Stimulated activated CD4-positive, alpha-beta T cell treated with anti-CD3 and anti-CD28 coated beads, Interleukin-12 subunit alpha, Interleukin-12 subunit beta, amount 100 ng/mL, for 24 hours (primary cell): ENCODE measurements at regions not wholly inside any gene's neighbourhood (a gene's known extent, or its start where the extent isn't known, plus 50 kb on each side); places are given as distances from the start of the nearest gene placed in this dataset.

Source experiments
- DNase-seq, 2 experiments: peaks; one replicate each; pipeline ENCODE4 v3.0.0-alpha.2; 2020; ENCODE audit warnings: low read depth in 2 of 2

DNA sequence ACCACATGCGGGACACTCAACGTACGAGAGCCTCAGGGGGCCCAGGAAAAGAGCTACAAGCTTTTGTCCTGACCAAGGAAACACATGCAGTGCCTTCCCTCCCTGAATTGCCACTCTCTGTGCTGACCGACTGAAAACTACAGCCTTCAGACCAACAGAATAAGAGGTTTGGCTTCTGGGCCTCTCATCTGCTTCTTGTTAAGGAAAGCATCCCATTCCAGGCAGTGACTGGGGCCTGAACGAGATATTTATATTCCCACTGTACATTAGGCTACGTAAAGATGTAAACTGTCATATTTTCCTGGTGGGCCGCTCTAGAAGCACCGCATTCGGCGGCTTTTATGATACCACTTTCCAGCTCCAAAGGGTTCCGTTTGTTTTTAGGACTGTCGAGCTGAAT lies 208.9 kb upstream of the TPM1 start:
- no peak for DNase-seq

DNA sequence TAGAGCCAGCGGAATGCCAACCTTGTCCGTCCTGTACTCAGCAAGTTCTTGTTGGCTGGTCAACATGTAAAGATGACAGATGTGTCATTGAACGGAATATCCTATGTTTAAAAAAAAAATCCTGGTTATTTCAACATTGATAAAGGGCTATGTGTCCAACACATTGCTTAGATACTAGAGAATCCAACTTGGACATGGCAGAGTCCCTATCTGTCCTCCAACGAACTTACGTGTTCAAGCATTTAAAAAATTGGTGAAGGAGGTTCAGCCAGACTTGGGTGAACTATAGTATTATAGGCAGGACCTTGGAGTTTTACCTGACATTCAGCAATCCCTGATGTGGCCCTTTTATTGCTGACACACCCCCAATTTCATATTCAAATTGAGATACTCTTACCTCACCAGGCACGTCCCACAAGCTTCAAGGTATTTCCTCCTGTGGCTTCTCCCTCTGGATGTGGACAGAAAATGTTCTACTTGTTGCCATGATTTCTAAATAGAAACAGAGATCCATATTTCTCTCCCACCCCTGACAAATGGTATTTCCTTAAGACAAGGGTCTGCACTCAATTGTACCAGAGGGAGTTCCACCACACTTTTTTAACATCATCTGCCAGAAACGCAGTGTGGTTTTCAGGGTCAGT lies 207.7 kb upstream of the TPM1 start:
- no peak for DNase-seq

DNA sequence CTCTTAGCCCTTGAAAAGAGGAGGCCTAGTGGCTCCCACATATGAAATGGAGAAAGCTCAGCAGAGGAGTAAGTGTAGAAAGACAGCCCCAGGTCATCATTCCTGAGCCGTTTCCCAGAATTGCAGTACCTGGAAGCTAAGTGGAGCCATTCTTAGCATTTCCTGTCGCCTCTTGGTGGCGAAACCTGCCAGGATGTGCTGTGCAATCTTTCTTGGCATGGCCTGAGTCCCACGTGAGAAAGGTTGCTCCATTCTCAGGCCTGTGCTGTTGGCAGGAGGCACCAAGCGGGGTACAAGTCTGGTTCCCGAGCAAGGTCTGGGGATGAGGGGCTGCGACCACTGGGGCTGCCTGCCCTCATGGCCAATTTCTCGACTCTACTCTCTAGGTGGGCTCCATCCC lies 207.2 kb upstream of the TPM1 start:
- DNase-seq = no peak

DNA sequence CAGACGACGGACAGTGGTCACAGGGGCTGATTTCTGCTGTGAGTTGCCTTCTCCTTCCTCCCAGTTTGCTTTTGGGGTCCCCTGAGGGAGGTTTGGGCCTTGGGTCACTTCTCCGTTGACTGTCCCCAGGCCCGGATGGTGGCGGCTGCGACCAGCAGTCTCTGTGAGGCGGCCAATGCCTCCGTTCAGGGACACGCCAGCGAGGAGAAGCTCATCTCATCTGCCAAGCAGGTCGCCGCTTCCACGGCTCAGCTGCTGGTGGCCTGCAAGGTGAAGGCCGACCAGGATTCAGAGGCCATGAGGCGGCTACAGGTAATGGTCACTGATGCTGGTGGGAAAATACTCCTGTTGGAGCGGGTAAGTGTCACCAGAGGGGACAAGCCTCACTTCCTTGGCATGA lies 206.8 kb upstream of the TPM1 start:
- no peak for DNase-seq

DNA sequence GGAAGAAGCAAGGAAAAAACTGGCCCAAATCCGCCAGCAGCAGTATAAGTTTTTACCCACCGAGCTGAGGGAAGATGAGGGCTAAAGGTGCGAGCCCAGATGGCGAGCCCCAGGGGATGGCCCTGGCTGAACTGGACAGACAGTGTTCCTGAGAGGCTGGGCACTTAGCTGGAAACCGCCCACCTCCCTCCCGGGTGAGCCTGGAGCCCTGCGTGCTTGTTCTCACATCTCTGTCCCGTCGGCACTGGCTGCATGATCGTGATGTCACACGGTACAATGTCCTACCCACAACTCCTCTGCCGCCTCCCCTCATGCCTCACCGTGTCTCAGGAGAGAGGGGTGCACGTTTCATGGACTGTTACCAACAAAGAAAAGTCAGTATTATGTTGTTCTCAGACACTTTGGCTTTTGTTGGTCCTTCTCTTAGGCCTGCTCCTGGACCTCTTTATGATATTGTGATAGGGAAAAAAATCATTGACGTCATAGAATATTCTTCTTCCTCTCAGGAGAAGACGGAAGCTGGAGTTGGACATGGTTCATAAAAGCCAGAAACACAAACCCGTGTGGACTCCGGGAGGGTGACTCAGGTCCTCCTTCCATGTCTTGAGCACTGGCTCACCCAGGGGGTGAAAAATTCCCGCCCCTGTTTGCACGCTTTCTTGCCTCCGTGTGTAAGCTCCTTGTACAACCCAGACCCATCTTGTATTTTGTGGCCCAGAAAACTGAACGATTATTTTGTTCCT lies 201.8 kb upstream of the TPM1 start:
- DNase-seq = no peak

DNA sequence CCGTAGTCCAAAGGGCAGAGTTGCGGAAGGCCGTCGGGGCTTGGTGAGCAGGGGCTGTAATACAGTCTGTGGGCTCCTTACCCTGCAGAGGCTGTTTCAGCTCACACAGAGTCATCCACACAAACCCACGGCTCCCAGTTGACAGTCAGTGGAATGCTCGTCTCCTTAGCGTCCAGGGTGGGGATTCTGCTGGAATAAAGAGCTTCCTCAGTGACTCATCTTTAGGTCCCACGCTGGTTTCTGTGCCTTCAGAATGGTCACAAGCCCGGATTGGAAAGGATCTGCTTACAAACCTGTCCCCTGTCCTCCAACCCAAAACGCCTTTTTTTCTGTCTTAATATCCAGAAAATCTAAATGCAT lies 201.3 kb upstream of the TPM1 start:
- no peak for DNase-seq

DNA sequence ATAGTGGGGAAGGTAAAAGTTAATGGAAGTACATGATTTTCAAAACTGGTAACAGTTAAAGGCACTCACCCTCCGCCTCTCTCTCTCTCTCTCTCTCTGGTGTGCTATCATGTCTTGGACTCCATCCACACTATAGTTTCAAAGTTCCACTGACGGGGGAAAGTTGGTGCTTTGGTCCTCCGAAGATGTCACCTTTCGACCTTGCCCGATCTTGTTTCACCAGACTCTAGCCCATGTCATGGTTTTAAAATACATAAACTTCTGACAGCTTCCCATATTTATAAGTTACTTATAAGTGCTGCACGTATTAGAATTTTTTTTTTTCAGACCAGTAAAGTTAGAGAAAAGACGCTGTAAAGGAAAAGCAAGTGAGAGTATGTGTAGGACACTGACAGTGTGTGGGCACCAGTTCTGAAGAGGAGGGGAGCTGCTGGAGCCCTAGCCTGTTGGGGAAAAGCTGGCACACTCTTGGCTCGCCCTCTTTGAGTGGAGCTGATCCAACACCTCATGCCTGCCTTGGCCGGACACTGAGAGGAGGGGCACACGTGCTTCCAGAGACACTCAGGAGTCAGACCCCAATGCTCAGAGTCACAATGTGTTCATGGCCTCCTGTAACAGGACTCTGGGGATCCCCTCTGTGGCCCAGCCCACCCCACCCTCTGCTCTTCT lies 200.5 kb upstream of the TPM1 start:
- no peak for DNase-seq

DNA sequence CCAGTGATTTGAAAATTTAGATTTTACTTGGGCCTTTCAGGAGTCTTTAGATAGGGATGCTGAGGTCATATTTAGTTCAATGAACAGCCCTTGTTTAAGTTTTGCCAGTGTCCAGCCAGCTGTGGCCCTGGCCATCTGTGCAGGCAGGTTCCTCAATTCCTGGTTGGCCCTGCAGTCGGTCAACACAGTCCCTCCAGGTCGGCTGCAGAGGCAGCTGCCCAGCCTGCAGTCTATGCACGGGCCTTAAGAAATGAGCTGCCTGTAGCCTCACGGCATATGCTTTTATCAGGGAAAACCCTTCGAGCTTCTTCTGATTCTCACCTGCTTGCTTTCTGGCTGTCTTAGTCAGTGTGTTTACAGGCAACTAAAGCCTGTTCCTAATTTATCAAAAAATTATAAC lies 199.2 kb upstream of the TPM1 start:
- DNase-seq = no peak

DNA sequence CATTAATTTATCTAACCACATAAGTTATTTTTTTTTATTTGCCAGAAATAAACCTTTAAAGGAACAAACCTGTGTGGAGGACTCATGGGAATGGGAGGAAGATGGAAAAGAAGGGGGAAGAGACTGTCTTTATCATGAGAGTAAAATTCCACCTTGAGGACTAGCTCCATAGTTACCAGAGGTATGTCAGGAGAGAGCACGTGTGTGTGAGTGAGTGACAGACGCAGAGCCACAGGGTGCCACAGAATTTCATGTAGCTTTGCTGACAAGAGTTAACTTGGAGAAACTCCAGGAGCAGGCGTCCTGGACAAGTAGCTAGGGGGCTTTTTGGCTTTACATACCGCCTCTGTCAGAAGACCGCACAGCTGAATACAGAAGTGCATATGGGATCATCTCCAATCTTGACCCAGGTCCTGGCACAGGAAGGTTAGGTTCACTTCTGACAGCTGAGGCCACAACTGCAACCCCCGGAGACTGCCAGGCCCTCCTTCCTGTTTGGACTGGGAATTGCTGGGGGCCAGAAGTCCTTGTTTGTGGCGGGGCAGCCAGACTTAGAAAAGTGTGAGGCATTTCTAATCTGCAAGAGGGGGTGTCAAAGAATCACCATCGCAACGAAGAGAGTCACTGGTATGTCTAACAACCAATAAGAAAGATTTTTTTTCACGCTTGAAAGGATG lies 197.8 kb upstream of the TPM1 start:
- no peak for DNase-seq

DNA sequence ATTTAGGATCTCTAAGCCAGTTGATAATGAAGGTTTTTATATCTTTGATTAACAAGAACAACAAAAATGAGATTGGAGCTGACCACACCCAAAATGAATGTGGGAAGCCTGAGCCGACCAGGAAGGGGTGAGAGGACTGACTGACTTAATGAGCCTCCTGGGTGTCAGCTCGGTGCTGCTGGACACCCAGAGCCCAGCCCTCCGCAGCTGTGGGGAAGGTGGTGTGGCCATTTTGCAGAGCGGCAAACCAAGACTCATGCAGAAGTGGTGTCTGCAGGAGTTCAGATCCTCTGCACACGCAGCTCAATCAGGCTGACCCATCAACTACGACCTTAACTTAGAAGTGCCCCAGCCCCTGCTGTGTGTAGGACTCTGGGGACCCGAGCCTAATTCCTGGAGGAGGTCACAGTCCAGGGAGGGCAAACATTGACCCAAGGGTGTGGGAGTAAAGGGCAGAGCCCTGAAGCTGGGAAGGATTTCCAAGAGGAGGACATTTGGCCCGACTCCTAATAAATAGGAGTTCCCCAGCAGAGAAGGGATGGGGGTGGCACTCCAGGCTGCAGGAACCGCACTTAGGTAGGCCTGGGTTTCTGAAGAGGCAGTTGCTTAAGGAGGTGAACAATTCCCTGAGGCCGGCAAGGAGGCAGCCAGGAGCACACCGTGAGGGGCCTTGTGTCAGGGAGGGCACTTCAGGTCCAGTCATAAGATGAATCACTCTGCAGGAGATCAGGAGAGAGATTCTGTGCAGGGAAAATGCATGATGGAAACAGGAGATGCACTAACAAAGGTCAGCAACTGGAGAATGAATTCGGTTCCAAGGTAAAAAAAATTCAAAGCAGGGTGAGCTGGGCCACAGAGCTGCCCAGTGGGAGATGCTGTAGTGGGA lies 197.1 kb upstream of the TPM1 start:
- no peak for DNase-seq

DNA sequence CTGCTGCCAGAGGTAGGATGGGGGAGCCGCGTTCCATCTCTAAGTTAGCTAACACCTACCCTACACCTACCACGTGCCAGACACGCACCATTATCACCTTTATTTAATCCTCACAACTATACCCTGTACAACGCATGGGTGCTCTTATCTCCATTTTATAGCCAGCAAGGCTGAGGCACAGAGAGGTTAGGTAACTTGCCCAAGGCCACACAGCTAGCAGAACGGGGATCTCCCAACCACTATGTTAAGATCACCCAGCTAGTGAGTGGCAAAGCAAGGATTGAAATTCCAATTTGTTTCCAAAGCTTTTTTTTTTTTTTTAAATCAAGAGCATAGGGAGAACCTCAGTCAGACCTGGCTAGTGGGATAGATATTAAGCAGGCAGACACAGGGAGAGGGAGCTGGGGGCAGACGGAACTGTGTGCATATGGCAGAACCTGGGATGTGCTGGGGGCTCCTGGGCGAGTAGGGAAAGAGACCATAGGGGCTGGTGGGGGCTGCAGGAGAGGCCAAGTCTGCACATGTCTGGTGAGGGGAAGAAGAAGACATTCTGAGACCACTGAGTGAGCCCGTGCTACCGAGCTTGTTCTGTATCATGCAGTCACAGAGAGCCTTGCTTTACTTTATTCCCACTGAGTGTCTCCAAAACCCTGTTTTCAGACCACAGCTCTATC lies 196.3 kb upstream of the TPM1 start:
- no peak for DNase-seq

DNA sequence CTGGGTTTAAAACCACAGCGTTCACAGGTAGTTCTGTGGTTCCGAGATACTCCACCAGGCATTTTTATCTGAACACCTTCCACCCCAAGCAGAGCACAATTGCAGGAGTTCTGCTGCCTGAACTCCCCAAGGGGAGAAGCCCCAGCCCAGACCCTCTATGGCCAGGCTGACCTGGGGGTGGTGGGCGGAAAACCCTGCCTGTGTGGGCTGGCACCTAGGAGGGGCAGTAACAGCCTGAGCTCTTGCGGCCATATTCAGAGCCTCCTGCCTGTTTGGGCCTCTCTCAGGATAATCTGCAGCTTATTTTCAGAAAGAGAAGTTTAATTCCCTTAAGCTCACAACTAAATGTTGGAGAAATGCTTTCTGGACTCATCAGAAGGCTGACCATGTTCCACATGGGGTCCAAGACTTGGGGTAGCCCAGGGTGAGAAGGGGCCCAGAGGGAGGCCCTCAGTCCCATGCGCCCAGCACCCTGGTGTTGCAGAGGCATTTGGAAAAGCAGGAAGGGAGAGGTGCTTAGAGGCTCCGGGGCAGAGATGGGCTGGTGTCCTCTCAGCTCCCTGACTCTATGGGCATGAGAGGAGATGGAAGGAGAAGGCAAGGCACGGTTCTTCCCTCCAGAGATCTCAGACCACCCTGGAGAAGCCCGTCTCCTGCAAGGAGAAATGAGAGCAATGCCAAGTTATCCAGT lies 195.6 kb upstream of the TPM1 start:
- no peak for DNase-seq

DNA sequence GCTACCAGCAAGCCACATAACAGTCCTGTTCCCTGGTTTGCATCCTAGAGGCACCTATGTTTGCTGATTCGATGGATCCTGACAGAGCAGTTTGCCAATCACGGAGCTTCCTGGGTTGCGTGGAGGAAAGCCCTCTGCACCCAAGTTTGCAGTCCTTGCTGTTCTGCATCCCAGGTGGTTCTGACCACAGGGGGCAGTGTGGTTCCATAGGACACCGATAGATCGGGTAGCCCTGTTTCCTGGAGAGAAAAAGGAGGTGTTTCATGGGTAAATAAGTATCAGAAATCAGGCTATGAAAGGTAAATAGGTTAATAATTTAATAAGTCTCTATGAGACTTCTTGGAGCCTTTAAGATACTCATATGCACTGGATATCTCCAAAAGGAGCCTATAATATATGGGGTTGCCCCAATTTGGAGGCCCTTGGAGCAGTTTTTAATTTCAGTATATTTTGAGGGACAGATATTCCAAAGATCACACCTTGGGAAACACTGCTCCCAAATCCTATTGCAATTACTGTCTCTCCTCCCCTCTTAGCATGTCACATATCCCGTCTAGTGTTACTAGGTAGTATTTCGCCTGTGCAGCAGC lies 194.6 kb upstream of the TPM1 start:
- DNase-seq = peak in 1 of 2 experiments; percentile 58

DNA sequence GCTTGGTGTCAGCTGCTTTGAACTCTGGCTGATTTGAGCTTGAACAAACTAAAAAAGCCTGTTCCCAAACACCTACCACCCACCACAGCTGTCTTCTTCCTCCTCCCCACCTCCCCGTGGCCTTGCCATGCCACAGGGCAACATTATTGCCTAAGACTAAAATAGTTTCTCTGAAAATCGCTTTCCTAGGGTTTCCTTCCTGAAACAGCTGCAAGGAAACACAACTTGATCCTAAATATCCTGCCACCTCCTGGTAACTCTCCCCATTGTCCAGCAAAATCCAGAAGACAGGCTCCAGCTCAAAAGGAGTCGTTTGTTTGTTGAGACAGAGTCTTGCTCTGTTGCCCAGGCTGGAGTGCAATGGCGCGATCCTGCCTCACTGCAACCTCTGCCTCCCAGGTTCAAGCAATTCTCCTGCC lies 193.9 kb upstream of the TPM1 start:
- no peak for DNase-seq

DNA sequence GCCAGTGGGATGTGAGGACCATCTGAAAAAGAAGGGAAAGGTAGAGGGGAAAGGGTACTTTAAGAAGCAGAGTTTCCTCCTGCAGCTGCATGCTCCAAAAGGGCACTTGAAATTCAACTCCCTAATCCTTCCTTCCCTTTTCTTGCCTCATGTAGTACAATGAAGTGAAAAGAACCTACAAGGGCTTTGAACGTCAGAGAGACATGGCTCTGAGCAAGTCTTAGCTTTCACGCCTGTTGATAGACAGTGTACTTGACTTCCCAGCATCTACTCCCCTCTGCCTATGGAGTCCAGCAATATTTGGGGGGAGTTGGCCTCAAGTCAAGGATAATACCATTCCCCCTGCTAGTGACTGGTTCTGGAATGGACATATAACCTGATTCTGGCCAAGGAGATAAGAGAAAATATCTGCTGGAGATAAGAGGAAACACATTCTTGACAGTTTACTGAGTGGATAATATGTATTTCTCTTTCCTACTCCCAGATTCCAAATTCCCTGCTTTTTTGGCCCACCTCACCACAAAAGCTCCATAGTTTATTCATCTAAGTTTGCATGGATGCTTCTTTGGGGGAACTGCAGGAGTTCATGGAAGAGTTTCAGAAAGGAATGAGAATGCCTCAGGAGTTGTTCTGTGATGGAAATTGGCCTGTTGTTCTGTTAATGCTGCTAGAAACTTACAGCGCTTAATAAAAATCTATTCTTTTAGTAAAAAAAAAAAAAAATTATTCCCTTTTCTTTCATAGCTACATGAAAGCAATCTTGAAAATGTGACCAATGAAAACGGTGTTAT lies 193.0 kb upstream of the TPM1 start:
- DNase-seq = no peak

DNA sequence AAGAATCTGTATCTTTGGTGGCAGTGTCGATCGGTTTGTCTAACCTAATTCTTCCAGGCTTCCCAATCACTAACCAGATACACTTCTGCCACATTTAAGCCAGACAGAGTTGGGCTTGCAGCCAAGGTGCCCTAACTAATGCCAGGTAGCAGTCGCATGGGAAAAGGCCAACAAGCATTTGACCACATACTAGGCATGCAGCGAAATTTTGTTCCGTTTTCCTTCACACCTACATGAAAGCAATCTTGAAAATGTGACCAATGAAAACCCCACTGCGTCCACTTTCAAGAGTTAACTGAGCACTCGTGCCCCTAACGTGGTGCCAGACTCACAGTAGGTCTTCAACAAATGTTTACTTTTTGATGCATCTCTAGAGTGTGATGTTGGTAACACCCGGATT lies 192.2 kb upstream of the TPM1 start:
- no peak for DNase-seq

DNA sequence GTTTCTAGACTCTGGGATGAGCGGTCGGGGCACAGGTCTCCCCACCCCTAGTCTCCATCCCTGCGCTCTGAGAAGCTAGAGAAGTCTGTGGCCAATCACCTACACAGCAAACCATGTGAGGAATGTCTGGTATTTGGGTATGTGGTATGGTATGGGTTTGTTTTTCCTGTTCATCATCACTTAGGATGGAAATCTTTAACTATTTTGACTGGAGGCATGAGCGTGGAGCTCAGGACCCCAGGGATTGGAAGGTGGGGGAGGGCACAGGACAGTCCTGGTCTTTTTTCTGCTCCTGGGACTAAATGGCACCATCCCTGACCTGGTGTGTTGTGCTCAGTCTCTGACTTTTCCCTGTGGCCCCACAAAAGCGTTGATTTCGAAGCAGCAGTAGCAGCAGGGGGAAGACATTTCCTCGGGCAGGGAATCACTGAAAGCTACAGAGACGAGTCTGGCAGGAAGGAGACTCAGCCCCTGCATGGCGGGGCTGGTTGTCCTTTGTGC lies 191.7 kb upstream of the TPM1 start:
- DNase-seq = no peak

DNA sequence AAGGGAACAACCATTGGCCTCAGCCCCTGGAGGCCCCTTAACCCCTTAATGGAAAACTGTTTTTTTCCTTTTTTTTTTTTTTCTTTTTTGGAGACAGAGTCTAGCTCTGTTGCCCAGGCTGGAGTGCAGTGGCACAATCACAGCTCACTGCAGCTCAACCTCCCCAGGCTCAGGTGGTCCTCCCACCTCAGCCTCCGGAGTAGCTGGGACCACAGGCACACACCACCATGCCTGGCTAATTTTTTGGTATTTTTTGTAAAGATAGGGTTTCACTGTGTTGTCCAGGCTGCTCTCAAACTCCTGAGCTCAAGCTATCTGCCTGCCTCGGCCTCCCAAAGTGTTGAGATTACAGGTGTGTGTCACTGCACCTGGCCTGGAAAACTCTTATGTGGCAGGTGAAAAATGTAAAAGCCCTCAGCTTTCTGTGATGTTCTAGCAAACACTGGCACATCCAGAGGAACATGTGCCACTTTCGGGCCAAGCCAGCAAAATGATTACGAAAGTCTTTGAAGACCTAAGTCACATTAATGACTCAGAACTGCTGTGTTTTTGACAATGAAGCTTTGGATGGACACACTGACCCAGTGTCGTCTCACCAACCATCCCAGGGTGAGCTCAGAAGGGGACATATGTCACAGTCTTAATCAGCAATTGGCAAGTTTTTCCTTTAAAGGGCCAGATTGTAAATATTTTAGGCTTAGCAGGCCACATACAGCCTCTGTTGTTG lies 189.3 kb upstream of the TPM1 start:
- no peak for DNase-seq
